Fibroblast of the aortic adventitia (primary cell): ENCODE measurements at regions not wholly inside any gene's neighbourhood (a gene's known extent, or its start where the extent isn't known, plus 50 kb on each side); places are given as distances from the start of the nearest gene placed in this dataset.
"Not testable (repeated sequence)": the region's sequence is repeated elsewhere in the genome, so short reads cannot be mapped to it uniquely, and the experiment has no call there.

Source experiments
- DNase-seq: peaks from one replicate; pipeline ENCODE4 v3.0.0-alpha.2; 2010; ENCODE audit warnings: low read depth
- H3K4me3 ChIP-seq: 2 replicates; pipeline ENCODE4 v1.5.1; 2011; ENCODE audit warnings: low read depth, mild to moderate bottlenecking, control low read depth, low read length, moderate library complexity
- CTCF ChIP-seq: IDR thresholded peaks from 2 replicates; pipeline ENCODE4 v1.5.1; 2011; ENCODE audit warnings: mild to moderate bottlenecking, low read length, control low read depth, inconsistent platforms; ENCODE audit not compliant: insufficient read depth

- TF ChIP-seq CTCF, result no peak
- no peak for DNase-seq
- no peak overlapping the region for H3K4me3 ChIP-seq
Measured at GRCh38 chr16:35207059-35207999, 1747.9 kb downstream of the TP53TG3F start.

GRCh38 chr16:35208001-35208935, 1748.9 kb downstream of the TP53TG3F start:
- no peak for TF ChIP-seq CTCF
- DNase-seq, result no peak
- no peak overlapping the region for H3K4me3 ChIP-seq

- no peak for TF ChIP-seq CTCF
- DNase-seq, result no peak
Measured at GRCh38 chr16:35210681-35211433, 1751.4 kb downstream of the TP53TG3F start.

GRCh38 chr16:35214840-35215239, 1755.4 kb downstream of the TP53TG3F start:
- H3K4me3 ChIP-seq, result no peak overlapping the region
- TF ChIP-seq CTCF, result no peak
- DNase-seq, result no peak

More at GRCh38 chr16:35210681-35211433, 1751.4 kb downstream of the TP53TG3F start:
- no peak overlapping the region for H3K4me3 ChIP-seq

- DNase-seq, result no peak
- H3K4me3 ChIP-seq, result no peak overlapping the region
- TF ChIP-seq CTCF, result no peak
Measured at GRCh38 chr16:35215287-35215686, 1755.9 kb downstream of the TP53TG3F start.

- not testable (repeated sequence) for DNase-seq, H3K4me3 ChIP-seq
Measured at GRCh38 chr16:35216261-35216660, 1756.8 kb downstream of the TP53TG3F start.
